GM21526 (cell line): ENCODE measurements at regions not wholly inside any gene's neighbourhood (a gene's known extent, or its start where the extent isn't known, plus 50 kb on each side); places are given as distances from the start of the nearest gene placed in this dataset.

ENCODE experiments used
- ATAC-seq: cut with Tn5 transposase; IDR thresholded peaks from one replicate; pipeline ENCODE4 v1.9.1; 2021; ENCODE audit warnings: moderate library complexity; ENCODE audit not compliant: unreplicated experiment, low FRiP score

DNA sequence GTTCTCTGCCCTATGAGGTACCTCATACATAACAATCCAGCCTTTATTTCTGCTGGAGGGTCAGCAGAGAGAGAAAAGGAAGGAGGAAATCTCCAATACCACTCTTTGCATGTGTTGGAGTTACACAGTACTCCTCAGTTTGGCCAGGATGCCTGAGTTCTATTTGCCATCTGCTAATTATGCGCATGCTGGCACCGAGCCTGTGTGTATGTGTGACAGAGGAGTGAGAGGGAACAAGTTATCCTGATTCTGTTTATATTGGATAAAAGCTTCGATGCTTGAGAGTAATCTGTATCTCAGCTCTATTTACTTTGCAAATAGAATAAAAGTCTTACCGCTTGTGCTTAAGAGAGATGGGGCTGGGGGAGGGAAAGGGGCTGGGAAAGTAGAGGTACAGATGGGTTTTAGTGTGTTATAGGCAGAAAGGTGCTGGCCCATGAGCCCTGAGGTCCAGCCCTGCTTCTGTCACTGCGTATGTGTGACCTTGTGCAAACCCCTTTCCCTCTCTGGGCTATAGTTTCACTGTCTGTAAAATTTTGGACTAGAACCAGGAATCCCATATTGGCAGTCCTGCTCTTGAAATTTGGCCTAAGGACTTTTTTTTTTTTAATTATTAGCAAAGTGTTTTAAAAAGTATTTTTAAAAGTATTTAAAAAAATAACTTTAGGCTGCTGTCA is 54.5 kb upstream of the PLXNA2 start:
- no peak for ATAC-seq

GRCh38 chr1:208300084-208300770 is 56.0 kb upstream of the PLXNA2 start:
- ATAC-seq = no peak

DNA sequence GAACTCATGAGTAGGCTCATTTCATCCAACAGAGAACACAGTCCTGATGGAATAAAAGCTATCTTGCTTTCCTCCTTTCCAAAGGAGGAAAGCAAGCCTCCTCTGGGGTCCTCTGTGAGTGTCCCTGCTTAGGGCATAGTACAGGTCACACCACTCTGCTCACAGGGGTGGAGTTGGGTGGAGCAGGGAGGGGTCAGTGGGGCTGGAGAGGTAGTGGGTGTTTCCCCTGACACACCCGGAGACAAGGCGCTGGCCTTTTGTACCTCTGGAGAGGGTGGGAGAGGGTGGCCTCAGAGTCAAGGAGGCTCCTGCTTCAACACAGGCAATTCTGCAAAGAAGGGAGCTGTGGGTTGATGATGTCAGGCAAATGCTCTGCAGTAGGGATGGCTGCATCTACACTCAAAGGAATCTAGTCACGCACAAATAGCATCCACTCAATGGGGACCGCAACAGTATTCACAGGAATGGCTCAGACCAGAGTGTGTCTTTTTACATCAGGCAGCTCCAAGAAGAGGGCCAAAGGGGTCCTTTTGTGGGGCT is 58.6 kb upstream of the PLXNA2 start:
- no peak for ATAC-seq

DNA sequence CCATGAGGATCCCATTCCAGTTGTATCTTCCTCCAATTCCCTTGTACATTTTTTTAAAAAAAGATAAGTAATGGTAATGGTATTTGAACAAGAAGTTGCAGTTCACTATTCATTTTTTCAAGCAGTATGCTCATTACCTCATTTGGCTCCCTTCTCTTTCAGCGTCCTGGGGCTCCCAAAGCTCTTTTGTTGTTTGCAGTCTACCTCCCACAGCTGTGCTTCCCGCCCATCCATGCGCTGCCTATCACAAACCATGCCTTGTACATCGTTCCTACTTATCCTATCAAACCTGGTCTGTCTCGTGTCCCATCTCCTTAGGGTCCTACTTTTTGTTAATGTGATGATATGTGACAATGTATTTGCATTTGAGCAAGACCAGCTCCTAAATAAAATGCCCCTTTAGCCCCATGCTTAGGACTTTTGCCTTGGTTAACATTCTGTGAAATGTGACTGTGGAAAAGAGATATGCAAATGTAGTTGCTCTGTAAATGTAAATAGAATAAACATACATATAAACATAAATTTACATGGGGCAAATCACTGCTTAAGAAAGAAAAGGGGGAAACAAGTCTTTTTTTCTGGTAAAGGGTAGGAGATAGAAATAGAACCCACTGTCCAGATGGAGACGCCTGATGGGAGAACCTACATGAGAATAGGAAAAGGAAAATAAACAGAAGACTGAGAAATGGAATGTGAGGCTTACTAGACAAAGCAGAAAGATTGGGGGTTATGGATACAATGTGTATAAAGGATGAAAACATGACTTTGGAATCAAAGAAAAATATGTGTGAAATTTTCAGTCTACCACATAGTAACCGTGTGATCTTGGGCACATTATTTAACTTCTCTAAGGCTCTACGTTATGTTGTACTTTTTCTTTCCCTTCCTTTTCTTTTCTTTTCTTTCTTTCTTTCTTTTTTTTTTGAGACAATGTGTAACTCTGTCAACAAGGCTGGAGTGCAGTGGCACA is 59.8 kb upstream of the PLXNA2 start:
- no peak for ATAC-seq

DNA sequence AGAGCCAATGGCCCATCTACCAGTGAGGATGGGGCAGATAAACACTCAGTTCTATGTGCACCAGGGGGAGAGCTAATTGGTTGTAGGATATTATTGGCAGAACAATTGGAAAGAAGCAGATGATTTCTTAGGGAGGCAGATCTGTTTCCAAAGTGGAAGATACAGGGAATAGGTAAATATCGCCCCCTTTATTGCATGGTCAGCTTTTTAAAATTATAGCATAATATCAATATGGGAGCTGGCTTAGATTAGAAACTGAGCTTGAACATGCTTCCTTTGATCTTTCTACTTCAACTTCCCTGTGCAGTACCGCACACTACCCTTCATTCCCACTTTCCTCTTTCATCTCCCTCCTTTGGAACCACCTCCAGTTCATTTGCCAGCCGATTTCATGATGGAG is 64.0 kb upstream of the PLXNA2 start:
- no peak for ATAC-seq

DNA sequence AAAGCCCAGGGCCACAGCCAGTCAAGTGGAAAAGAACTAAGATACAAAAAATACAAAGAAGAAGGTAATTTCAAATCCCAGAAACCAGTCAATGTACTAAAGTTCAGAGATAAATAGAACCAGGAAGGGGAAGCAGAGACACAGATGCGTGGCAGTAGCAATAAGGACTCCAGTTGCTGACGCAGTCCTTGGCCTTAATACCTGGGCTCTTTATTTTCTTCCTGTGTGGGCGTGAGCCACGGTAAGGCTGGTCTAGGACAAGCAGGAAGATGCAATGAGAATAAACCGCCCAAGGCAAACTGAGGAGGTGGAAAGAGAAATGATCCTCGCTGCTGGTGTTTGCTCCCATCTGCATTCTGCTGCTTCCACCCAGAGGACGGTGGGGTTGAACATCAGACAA is 65.6 kb upstream of the PLXNA2 start:
- no peak for ATAC-seq

GRCh38 chr1:208312706-208313105 is 68.5 kb upstream of the PLXNA2 start:
- no peak for ATAC-seq

DNA sequence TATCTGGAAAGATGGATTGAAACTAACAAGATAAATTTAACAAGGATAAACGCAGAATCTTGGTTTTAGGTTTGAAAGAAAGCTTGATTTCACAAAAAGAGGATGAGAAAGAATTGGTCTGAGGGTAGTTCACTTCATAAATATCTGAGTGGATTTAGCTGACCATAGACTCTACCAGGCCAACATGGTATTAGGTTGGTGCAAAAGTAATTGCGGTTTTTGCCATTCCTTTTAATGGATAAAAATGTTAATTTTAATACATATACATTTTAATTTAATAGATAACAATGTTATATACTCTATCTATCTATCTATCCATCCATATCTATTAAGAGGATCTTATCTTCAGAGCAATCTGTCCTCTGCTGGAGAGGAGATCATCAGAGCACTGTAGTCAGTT is 70.2 kb upstream of the PLXNA2 start:
- ATAC-seq = no peak

DNA sequence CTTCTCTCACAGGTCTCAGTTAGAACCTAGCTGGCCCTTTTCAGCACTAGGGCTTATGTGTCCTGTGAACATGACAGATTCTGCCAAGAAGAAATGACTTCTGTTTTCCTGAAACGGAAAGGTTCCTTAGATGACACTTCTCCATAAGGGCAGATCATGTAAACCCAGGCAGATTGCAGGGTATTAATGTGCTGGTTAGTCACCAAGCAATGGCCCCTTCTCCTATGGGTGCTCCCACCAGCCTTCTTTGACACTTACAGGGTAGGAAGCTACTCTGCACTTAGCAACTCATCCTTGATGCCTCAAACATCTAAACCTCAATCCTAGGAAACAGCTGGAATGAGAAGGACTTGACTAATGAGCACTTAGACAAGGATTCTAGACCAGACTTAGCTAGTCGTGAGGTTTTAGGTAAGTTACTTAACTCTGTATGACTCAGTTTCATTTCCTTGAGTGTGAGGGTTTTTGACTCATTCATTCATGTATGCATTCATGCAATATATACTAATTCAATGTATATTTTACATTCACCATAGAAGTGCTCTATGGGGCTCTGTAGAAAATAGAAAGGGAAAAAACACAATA is 74.1 kb upstream of the PLXNA2 start:
- no peak for ATAC-seq

GRCh38 chr1:208324005-208324404 is 79.8 kb upstream of the PLXNA2 start:
- ATAC-seq = no peak

DNA sequence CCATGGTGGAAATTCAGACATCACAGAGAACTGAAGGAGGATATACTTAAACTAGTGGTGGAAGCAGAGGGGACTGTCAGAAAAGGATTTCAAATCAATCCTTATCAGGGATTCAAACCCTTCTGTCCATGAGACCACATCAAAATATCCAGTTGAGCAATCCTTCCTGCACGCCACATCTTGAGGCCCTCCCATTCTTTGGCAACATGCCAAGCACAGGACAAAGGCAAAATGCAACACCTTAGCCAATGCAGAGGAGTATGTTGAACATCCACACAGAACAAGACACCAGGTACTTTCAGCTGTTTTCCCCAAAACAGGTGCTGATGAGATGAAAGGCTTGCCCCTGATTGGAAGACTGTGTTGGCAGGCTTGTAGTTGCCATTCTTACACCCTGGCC is 81.8 kb upstream of the PLXNA2 start:
- ATAC-seq = no peak

- ATAC-seq = no peak
Measured at GRCh38 chr1:208329300-208329699, 85.1 kb upstream of the PLXNA2 start.

DNA sequence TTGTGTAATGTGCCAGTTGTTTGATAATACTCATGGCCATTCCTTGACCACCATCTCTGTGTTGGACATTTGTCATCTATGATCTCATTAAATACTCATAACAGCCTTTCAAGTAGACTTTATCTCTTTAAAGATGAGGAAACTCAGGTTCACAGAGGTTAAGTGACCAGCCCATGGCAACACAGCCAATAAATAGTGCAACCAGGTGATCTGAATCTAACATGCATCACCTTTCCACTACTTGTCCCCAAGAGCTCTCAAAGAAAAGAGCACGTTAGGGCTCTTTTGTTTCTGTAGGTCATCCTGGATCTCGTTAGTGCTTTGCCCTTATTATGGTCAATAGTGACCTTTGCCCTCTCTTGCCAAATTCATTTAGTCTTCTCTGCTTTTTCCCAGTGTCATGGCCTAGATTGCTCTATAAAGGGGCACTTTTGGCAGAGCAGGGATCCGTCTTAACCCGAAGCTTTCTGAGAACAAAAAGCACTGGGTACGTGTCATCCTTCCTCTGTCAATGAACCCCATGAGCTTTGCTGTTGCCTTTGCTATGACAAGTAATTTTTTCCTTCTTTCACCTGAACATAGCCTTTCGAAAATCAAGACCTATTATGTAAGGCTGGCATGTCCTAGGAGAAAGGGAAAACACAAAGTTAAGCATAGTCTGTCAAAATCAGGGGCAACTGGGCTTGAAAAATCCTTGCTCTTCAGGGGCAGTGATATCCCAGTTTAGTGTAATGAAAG is 88.0 kb upstream of the PLXNA2 start:
- ATAC-seq = no peak

GRCh38 chr1:208332774-208333126 is 88.6 kb upstream of the PLXNA2 start:
- ATAC-seq = no peak

DNA sequence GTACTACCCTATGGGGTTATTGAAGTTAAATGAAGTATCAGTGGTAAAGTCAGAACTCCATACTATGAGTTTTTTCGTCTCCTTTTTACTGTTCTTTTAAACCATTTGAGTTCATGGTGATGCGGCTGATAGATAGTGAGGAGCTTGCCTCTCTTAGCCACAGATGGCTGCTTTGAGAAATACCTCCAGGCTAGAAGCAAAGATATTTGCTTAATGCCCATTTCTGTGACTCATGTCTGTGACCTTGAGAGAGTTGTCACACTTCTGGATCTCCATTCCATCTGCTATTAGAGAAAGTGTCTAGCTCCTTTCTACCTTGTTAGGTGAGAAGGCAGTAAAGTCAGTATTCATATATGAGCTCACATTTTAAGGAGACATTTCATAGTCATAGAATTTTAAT is 89.5 kb upstream of the PLXNA2 start:
- no peak for ATAC-seq

- ATAC-seq = no peak
Measured at GRCh38 chr1:208335371-208336136, 91.4 kb upstream of the PLXNA2 start.

GRCh38 chr1:208336137-208336518 is 91.9 kb upstream of the PLXNA2 start:
- ATAC-seq = no peak

GRCh38 chr1:208339911-208340310 is 95.7 kb upstream of the PLXNA2 start:
- no peak for ATAC-seq

DNA sequence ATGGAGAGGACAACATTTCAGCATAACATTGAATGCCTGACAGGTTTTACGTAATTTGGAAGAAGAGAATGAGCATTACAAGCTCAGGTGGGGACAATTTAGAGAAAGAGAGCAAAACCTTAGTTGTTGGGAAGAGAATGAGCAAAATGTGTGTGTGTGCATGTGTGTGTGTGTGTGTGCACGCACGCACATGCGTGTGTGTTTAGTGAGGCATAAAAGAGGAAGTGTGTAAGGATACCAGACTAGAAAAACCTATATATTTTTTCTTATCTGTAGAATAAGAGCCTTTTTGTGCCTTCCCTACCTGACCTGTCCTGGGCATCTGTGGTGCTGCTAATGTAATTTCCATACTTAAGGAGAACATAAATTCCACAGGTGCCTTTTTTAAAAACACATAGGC is 99.0 kb upstream of the PLXNA2 start:
- no peak for ATAC-seq
